Endothelial cell of umbilical vein (primary cell): ENCODE measurements at regions not wholly inside any gene's neighbourhood (a gene's known extent, or its start where the extent isn't known, plus 50 kb on each side); places are given as distances from the start of the nearest gene placed in this dataset.

Source experiments
- BruUV-seq: library from RNA; stranded (reverse); fragments of 400-500 nt; replicated peaks from 2 replicates; lab custom pipeline; 2021; lab: Mats Ljungman, UMichigan
- CTCF ChIA-PET: fragments of 300-600, 350-600 bp; sonication (Branson Sonifier 250); formaldehyde crosslinking; loops from one replicate; lab custom pipeline; 2021; ENCODE audit warnings: antibody characterized with exemption, inconsistent platforms; lab: Charles Lee
- POLR2A ChIA-PET: fragments of 300-600, 350-600 bp; sonication (Branson Sonifier 250); formaldehyde crosslinking; loops from one replicate; lab custom pipeline; 2021; ENCODE audit warnings: antibody characterized with exemption, inconsistent platforms; lab: Charles Lee
- DNase-seq: peaks from one replicate; pipeline ENCODE4 v3.0.0-alpha.2; 2011; ENCODE audit warnings: low read depth, low spot score
- FAIRE-seq: peaks from 2 replicates; lab custom pipeline; 2011; peaks lifted over from hg19 to GRCh38; lab: Jason Lieb, UNC
- H2AFZ ChIP-seq: 2 replicates; pipeline ENCODE4 v1.6.0; 2012; ENCODE audit warnings: low read depth, low read length, control low read depth, inconsistent platforms
- H3K27ac ChIP-seq: 2 replicates; pipeline ENCODE4 v1.5.1; 2011; ENCODE audit warnings: low read depth, mild to moderate bottlenecking, control low read depth, low read length, moderate library complexity; ENCODE audit not compliant: insufficient read depth
- H3K27me3 ChIP-seq, 2 experiments: 2 replicates each; pipeline versions ENCODE4 v1.6.0 to v1.6.1; 2011; ENCODE audit warnings: low read length in 2 of 2, mixed read lengths in 1 of 2; ENCODE audit not compliant: control insufficient read depth in 2 of 2, insufficient read depth in 2 of 2
- H3K36me3 ChIP-seq, 2 experiments: 2 replicates in 1 of 2; 3 replicates in 1 of 2; pipeline ENCODE4 v1.5.1; 2011; ENCODE audit warnings: low read length in 2 of 2, mild to moderate bottlenecking in 1 of 2, moderate library complexity in 1 of 2; ENCODE audit not compliant: control insufficient read depth in 2 of 2, insufficient read depth in 2 of 2; ENCODE audit errors: extremely low read depth in 1 of 2
- H3K4me1 ChIP-seq: 3 replicates; pipeline ENCODE4 v1.5.1; 2011; ENCODE audit warnings: mild to moderate bottlenecking, low read length; ENCODE audit not compliant: control insufficient read depth, insufficient read depth; ENCODE audit errors: extremely low read depth
- H3K4me2 ChIP-seq: 2 replicates; pipeline ENCODE4 v1.6.1; 2011; ENCODE audit warnings: low read length, control low read depth, mixed read lengths; ENCODE audit not compliant: insufficient read depth
- H3K4me3 ChIP-seq, 3 experiments: fragments of 200-600 bp in 1 of 3; sonication (generic), shearing (Covaris generic) in 1 of 3; replicated peaks in 1 of 3; 2 replicates each; pipeline ENCODE4 v1.5.1; 2011 to 2016; ENCODE audit warnings: control low read depth in 3 of 3, low read length in 3 of 3, mild to moderate bottlenecking in 2 of 3, inconsistent platforms in 1 of 3, low read depth in 1 of 3, moderate library complexity in 1 of 3; ENCODE audit not compliant: insufficient read depth in 1 of 3
- H3K79me2 ChIP-seq: 2 replicates; pipeline ENCODE4 v1.6.0; 2012; ENCODE audit warnings: low read length, inconsistent platforms; ENCODE audit not compliant: control insufficient read depth, insufficient read depth
- H3K9ac ChIP-seq: replicated peaks from 2 replicates; pipeline ENCODE3; 2011; ENCODE audit warnings: low read length, control low read depth; ENCODE audit not compliant: insufficient read depth; ENCODE audit errors: extremely low read depth
- H3K9me1 ChIP-seq: replicated peaks from 3 replicates; pipeline ENCODE4 v1.6.0; 2011; ENCODE audit warnings: mild to moderate bottlenecking, low read length; ENCODE audit not compliant: control insufficient read depth, insufficient read depth; ENCODE audit errors: extremely low read depth
- H3K9me3 ChIP-seq: replicated peaks from 2 replicates; pipeline ENCODE4 v1.5.1; 2012; ENCODE audit warnings: low read length, inconsistent platforms; ENCODE audit not compliant: control insufficient read depth, insufficient read depth
- H4K20me1 ChIP-seq: replicated peaks from 2 replicates; pipeline ENCODE3; 2011; ENCODE audit warnings: mild to moderate bottlenecking, low read length; ENCODE audit not compliant: control insufficient read depth, insufficient read depth; ENCODE audit errors: extremely low read depth
- EZH2 ChIP-seq: IDR thresholded peaks from 2 replicates; pipeline ENCODE4 v1.6.1; 2012; ENCODE audit warnings: borderline replicate concordance, low read depth, mild to moderate bottlenecking, moderate library complexity, low read length, inconsistent platforms; ENCODE audit not compliant: severe bottlenecking
- FOS ChIP-seq: IDR thresholded peaks from 2 replicates; pipeline ENCODE4 v1.6.1; 2011; ENCODE audit warnings: mild to moderate bottlenecking, low read length, moderate library complexity, borderline replicate concordance; ENCODE audit not compliant: insufficient read depth
- GATA2 ChIP-seq: IDR thresholded peaks from 2 replicates; pipeline ENCODE4 v1.7.0; 2011; ENCODE audit warnings: low read depth, mild to moderate bottlenecking, moderate library complexity, mixed read lengths, low read length; ENCODE audit not compliant: insufficient read length, insufficient read depth
- JUN ChIP-seq: IDR thresholded peaks from 2 replicates; pipeline ENCODE4 v1.6.1; 2011; ENCODE audit warnings: borderline replicate concordance, low read depth; ENCODE audit not compliant: insufficient read length, insufficient read depth
- MYC ChIP-seq: IDR thresholded peaks from one replicate; pipeline ENCODE4 v1.6.1; 2011; ENCODE audit warnings: mild to moderate bottlenecking, low read depth, low read length
- POLR2A ChIP-seq: IDR thresholded peaks from 2 replicates; pipeline ENCODE4 v1.6.1; 2012; ENCODE audit warnings: low read depth, mild to moderate bottlenecking, control low read depth, low read length
- POLR2AphosphoS5 ChIP-seq: IDR thresholded peaks from 2 replicates; pipeline ENCODE4 v1.6.1; 2012; ENCODE audit warnings: low read depth, mild to moderate bottlenecking, control low read depth, low read length, moderate library complexity; ENCODE audit not compliant: insufficient read depth
- dilution Hi-C: fragments of 300-500 bp; cut with MboI; formaldehyde crosslinking; loops from one replicate; pipeline ENCODE4 v1.15.0; 2019; ENCODE audit warnings: low sequenced_read_pairs; ENCODE audit not compliant: extremely low pct_ligation_motif_present
- intact Hi-C: fragments of 100-400 bp; cut with micrococcal nuclease; formaldehyde crosslinking; loops from one replicate; pipeline ENCODE4 v1.10.0; 2022
- TF ChIP-seq, protein P1 (sequence below), 2 donors: IDR thresholded peaks; 1 replicate in 1 of 2; 2 replicates in 1 of 2; pipeline ENCODE4 v1.5.1; 2011; ENCODE audit warnings: low read length in 2 of 2, mild to moderate bottlenecking in 2 of 2, moderate library complexity in 2 of 2, control low read depth in 1 of 2, inconsistent platforms in 1 of 2, low read depth in 1 of 2; ENCODE audit not compliant: insufficient read depth in 1 of 2; ENCODE audit errors: extremely low read depth in 1 of 2
- TF ChIP-seq, protein P2 (sequence below): IDR thresholded peaks from 2 replicates; pipeline ENCODE4 v1.6.1; 2011; ENCODE audit not compliant: insufficient read depth, insufficient read length

GRCh38 chr9:16153221-16153620 lies 600.4 kb downstream of the CCDC171 start:
- Histone ChIP-seq H3K36me3 (no peaks in the 10 kb centered on the region), H4K20me1 (no peaks in the 10 kb centered on the region), H3K9me1 (no peaks in the 10 kb centered on the region), H3K4me3 (no peak overlapping the region), H3K9me3 (no peaks in the 10 kb centered on the region), H3K4me2 (no peak overlapping the region), H3K79me2 (no peaks in the 10 kb centered on the region), H2AFZ (no peak overlapping the region), H3K27ac (no peak overlapping the region), H3K4me1 (peaks cover 5% of the 10 kb centered on the region), H3K9ac (no peak overlapping the region), H3K27me3 (peaks cover 4 to 7% of the 10 kb centered on the region in 2 experiments)
- no peak for TF ChIP-seq EZH2
- TF ChIP-seq GATA2, result no peak
- no peak for TF ChIP-seq JUN
- TF ChIP-seq POLR2A, result no peak
- TF ChIP-seq, protein P1, sequence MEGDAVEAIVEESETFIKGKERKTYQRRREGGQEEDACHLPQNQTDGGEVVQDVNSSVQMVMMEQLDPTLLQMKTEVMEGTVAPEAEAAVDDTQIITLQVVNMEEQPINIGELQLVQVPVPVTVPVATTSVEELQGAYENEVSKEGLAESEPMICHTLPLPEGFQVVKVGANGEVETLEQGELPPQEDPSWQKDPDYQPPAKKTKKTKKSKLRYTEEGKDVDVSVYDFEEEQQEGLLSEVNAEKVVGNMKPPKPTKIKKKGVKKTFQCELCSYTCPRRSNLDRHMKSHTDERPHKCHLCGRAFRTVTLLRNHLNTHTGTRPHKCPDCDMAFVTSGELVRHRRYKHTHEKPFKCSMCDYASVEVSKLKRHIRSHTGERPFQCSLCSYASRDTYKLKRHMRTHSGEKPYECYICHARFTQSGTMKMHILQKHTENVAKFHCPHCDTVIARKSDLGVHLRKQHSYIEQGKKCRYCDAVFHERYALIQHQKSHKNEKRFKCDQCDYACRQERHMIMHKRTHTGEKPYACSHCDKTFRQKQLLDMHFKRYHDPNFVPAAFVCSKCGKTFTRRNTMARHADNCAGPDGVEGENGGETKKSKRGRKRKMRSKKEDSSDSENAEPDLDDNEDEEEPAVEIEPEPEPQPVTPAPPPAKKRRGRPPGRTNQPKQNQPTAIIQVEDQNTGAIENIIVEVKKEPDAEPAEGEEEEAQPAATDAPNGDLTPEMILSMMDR (IDR thresholded peaks at IDR 0.05; ENCODE audit: extremely low read depth in 1 of 2, insufficient read depth in 1 of 2, low read depth in 1 of 2, low read length in 2 of 2), result no peak
- no peak for TF ChIP-seq POLR2AphosphoS5
- TF ChIP-seq, protein P2, sequence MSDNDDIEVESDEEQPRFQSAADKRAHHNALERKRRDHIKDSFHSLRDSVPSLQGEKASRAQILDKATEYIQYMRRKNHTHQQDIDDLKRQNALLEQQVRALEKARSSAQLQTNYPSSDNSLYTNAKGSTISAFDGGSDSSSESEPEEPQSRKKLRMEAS, result no peak
- TF ChIP-seq MYC, result no peak
- TF ChIP-seq FOS, result no peak
- dilution Hi-C loops, result no loop called here
- CTCF ChIA-PET, result interaction anchor here (1.8 to 2.4 kb wide), 3 partner anchors 12 to 19 kb away, joined by 6 to 12 read pairs (median 6); no protein-coding TSS in a partner anchor
- intact Hi-C loops, result loop anchor here (5.0 kb wide), 1 partner anchor 574 kb away; no protein-coding TSS in a partner anchor
- FAIRE-seq (no peak), DNase-seq (no peak)
- POLR2A ChIA-PET, result no interaction called here
- no TSS peak for BruUV-seq
